GM23338 (cell line): ENCODE measurements at regions not wholly inside any gene's neighbourhood (a gene's known extent, or its start where the extent isn't known, plus 50 kb on each side); places are given as distances from the start of the nearest gene placed in this dataset.

ENCODE experiments used
- ATAC-seq: fragments of 200-7000 bp; cut with Tn5 transposase; 3 replicates; pipeline ENCODE4 v1.9.1; 2020
- DNase-seq: peaks from one replicate; pipeline ENCODE4 v3.0.0-alpha.2; 2015; ENCODE audit warnings: low spot score
- H2AFZ ChIP-seq: fragments of 200-600 bp; sonication (generic); 2 replicates; pipeline ENCODE4 v1.8.0; 2016; ENCODE audit warnings: antibody characterized with exemption, mild to moderate bottlenecking, moderate library complexity
- H3F3A ChIP-seq: fragments of 200-600 bp; sonication (generic); replicated peaks from 2 replicates; pipeline ENCODE4 v1.8.0; 2017; ENCODE audit warnings: antibody characterized with exemption, mixed run types, low read depth
- H3K27ac ChIP-seq: fragments of 200-600 bp; sonication (generic); 2 replicates; pipeline ENCODE4 v1.6.1; 2016; ENCODE audit warnings: low read depth
- H3K27me3 ChIP-seq: fragments of 200-600 bp; sonication (generic); 2 replicates; pipeline ENCODE4 v1.8.0; 2016; ENCODE audit warnings: mild to moderate bottlenecking, mixed run types, moderate library complexity; ENCODE audit not compliant: insufficient read depth
- H3K36me3 ChIP-seq: fragments of 200-600 bp; sonication (generic); 2 replicates; pipeline ENCODE4 v1.8.0; 2016; ENCODE audit warnings: mild to moderate bottlenecking; ENCODE audit not compliant: insufficient read depth
- H3K4me1 ChIP-seq: fragments of 200-600 bp; sonication (generic); 2 replicates; pipeline ENCODE4 v1.8.0; 2016; ENCODE audit warnings: mild to moderate bottlenecking, moderate library complexity; ENCODE audit not compliant: insufficient read depth
- H3K4me2 ChIP-seq: fragments of 200-600 bp; sonication (generic); 2 replicates; pipeline ENCODE4 v1.7.1; 2017; ENCODE audit warnings: mixed run types
- H3K4me3 ChIP-seq: fragments of 200-600 bp; sonication (generic); 2 replicates; pipeline ENCODE4 v1.6.1; 2016; ENCODE audit warnings: mixed run types
- H3K79me2 ChIP-seq: fragments of 200-600 bp; sonication (generic); replicated peaks from 2 replicates; pipeline ENCODE4 v1.8.0; 2017; ENCODE audit warnings: mild to moderate bottlenecking; ENCODE audit not compliant: insufficient read depth
- H3K9me2 ChIP-seq: fragments of 200-600 bp; sonication (generic); 2 replicates; pipeline ENCODE4 v1.8.0; 2017; ENCODE audit not compliant: insufficient read depth
- H4K20me1 ChIP-seq: fragments of 200-600 bp; sonication (generic); replicated peaks from 2 replicates; pipeline ENCODE4 v1.8.0; 2017; ENCODE audit warnings: mild to moderate bottlenecking; ENCODE audit not compliant: insufficient read depth
- H3K27ac Mint-ChIP-seq: 2 replicates; pipeline ENCODE4 v1.8.0; 2020; ENCODE audit warnings: inconsistent platforms, mild to moderate bottlenecking, moderate library complexity, mixed read lengths
- H3K27me3 Mint-ChIP-seq: 3 replicates; pipeline ENCODE4 v1.8.0; 2022; ENCODE audit warnings: low read depth, mild to moderate bottlenecking, moderate library complexity, mixed read lengths, inconsistent platforms; ENCODE audit not compliant: insufficient read depth, poor library complexity
- H3K36me3 Mint-ChIP-seq: 3 replicates; pipeline ENCODE4 v1.8.0; 2021; ENCODE audit warnings: low read depth, mild to moderate bottlenecking, inconsistent platforms, moderate library complexity, mixed read lengths
- H3K4me1 Mint-ChIP-seq: 3 replicates; pipeline ENCODE4 v1.8.0; 2020; ENCODE audit warnings: mild to moderate bottlenecking, inconsistent platforms, mixed read lengths
- H3K4me3 Mint-ChIP-seq: 3 replicates; pipeline ENCODE4 v1.8.0; 2021; ENCODE audit warnings: moderate library complexity, mild to moderate bottlenecking, inconsistent platforms, mixed read lengths
- H3K9me3 Mint-ChIP-seq: 3 replicates; pipeline ENCODE4 v1.8.0; 2020; ENCODE audit warnings: moderate library complexity, mild to moderate bottlenecking, inconsistent platforms, mixed read lengths
- NANOG ChIP-seq: IDR thresholded peaks from 2 replicates; pipeline ENCODE4 v1.6.1; 2016; ENCODE audit warnings: antibody characterized with exemption, borderline replicate concordance
- STAT1 ChIP-seq: IDR thresholded peaks from one replicate; pipeline ENCODE4 v1.6.1; 2016; ENCODE audit warnings: antibody characterized with exemption; ENCODE audit not compliant: unreplicated experiment
- TF ChIP-seq, protein P1 (sequence below): fragments of 250-450 bp; sonication (Bioruptor Pico); IDR thresholded peaks from 2 replicates; pipeline ENCODE4 v1.5.0; 2020; ENCODE audit warnings: mild to moderate bottlenecking, moderate library complexity
- TF ChIP-seq, protein P2 (sequence below), 2 experiments: fragments of 200-600 bp in 1 of 2; sonication (generic) in 1 of 2; conservative IDR thresholded peaks; 2 replicates each; pipeline versions ENCODE4 v1.5.1 to v1.6.1; 2016 to 2017; ENCODE audit warnings: antibody characterized with exemption in 2 of 2, low read depth in 2 of 2, mild to moderate bottlenecking in 2 of 2, moderate library complexity in 1 of 2
- TF ChIP-seq, protein P3 (sequence below): IDR thresholded peaks from one replicate; pipeline ENCODE4 v1.6.1; 2018; ENCODE audit warnings: antibody characterized with exemption; ENCODE audit not compliant: unreplicated experiment
- TF ChIP-seq, protein P4 (sequence below): IDR thresholded peaks from 2 replicates; pipeline ENCODE4 v1.6.1; 2016; ENCODE audit warnings: antibody characterized with exemption

DNA sequence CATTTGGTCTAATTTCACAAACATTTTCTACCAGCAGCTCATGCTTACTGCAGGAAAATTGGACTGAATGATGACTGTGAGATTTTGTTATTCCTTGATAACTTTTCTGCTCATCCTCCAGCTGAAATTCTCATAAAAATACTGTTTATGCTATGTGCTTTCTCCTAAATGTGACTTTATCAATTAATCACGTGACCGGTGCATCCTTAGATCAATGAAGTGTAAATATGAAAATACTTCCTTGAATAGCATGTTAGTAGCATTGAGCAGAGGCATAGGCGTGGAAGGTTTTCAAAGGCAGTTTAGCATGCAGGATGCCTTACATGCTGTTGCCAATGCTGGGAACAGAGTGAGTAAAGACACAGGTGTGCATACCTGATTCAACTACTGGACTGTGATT, 1002.5 kb downstream of the CBLN2 start (continued):
- TF ChIP-seq, protein P1, sequence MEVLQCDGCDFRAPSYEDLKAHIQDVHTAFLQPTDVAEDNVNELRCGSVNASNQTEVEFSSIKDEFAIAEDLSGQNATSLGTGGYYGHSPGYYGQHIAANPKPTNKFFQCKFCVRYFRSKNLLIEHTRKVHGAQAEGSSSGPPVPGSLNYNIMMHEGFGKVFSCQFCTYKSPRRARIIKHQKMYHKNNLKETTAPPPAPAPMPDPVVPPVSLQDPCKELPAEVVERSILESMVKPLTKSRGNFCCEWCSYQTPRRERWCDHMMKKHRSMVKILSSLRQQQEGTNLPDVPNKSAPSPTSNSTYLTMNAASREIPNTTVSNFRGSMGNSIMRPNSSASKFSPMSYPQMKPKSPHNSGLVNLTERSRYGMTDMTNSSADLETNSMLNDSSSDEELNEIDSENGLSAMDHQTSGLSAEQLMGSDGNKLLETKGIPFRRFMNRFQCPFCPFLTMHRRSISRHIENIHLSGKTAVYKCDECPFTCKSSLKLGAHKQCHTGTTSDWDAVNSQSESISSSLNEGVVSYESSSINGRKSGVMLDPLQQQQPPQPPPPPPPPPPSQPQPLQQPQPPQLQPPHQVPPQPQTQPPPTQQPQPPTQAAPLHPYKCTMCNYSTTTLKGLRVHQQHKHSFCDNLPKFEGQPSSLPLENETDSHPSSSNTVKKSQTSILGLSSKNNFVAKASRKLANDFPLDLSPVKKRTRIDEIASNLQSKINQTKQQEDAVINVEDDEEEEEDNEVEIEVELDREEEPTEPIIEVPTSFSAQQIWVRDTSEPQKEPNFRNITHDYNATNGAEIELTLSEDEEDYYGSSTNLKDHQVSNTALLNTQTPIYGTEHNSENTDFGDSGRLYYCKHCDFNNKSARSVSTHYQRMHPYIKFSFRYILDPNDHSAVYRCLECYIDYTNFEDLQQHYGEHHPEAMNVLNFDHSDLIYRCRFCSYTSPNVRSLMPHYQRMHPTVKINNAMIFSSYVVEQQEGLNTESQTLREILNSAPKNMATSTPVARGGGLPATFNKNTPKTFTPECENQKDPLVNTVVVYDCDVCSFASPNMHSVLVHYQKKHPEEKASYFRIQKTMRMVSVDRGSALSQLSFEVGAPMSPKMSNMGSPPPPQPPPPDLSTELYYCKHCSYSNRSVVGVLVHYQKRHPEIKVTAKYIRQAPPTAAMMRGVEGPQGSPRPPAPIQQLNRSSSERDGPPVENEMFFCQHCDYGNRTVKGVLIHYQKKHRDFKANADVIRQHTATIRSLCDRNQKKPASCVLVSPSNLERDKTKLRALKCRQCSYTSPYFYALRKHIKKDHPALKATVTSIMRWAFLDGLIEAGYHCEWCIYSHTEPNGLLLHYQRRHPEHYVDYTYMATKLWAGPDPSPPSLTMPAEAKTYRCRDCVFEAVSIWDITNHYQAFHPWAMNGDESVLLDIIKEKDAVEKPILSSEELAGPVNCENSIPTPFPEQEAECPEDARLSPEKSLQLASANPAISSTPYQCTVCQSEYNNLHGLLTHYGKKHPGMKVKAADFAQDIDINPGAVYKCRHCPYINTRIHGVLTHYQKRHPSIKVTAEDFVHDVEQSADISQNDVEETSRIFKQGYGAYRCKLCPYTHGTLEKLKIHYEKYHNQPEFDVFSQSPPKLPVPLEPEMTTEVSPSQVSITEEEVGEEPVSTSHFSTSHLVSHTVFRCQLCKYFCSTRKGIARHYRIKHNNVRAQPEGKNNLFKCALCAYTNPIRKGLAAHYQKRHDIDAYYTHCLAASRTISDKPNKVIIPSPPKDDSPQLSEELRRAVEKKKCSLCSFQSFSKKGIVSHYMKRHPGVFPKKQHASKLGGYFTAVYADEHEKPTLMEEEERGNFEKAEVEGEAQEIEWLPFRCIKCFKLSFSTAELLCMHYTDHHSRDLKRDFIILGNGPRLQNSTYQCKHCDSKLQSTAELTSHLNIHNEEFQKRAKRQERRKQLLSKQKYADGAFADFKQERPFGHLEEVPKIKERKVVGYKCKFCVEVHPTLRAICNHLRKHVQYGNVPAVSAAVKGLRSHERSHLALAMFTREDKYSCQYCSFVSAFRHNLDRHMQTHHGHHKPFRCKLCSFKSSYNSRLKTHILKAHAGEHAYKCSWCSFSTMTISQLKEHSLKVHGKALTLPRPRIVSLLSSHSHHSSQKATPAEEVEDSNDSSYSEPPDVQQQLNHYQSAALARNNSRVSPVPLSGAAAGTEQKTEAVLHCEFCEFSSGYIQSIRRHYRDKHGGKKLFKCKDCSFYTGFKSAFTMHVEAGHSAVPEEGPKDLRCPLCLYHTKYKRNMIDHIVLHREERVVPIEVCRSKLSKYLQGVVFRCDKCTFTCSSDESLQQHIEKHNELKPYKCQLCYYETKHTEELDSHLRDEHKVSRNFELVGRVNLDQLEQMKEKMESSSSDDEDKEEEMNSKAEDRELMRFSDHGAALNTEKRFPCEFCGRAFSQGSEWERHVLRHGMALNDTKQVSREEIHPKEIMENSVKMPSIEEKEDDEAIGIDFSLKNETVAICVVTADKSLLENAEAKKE, result no peak

DNA sequence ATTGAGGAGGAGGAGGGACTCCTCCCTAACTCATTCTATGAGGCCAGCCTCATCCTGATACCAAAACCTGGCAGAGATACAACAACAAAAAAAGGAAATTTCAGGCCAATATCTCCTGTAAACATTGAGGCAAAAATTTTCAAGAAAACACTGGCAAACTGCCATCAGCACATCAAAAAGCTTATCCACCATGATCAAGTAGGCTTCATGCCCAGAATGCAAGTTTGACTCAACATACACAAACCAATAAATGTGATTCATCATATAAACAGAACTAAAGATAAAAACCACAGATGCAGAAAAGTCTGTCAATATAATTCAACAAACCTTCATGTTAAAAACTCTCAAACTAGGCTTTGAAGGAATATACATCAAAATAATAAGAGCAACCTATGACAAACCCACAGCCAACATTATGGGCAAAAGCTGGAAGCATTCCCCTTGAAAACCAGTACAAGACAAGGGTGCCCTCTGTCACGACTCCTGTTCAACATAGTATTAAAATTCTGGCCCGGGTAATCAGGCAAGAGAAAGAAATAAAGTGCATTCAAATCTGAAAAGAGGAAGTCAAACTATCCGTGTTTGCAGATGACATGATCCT, 1014.3 kb downstream of the CBLN2 start:
- Histone ChIP-seq H3F3A (no peaks in the 10 kb centered on the region), H3K4me3 (no peak overlapping the region), H3K79me2 (no peaks in the 10 kb centered on the region), H4K20me1 (no peaks in the 10 kb centered on the region), H3K4me2 (no peak overlapping the region), H3K36me3 (peaks cover 10% of the 10 kb centered on the region; the same call in 1 of the 2 replicates), H3K4me1 (no peaks in the 10 kb centered on the region), H3K9me2 (no peaks in the 10 kb centered on the region), H3K27ac (no peak overlapping the region), H3K27me3 (no peaks in the 10 kb centered on the region), H2AFZ (no peak overlapping the region)
- H3K27ac Mint-ChIP-seq, result no peak overlapping the region
- H3K4me3 Mint-ChIP-seq, result no peak overlapping the region
- H3K4me1 Mint-ChIP-seq, result no peaks in the 10 kb centered on the region
- peaks cover 78% of the 10 kb centered on the region for H3K9me3 Mint-ChIP-seq
- DNase-seq (no peak), ATAC-seq (no peak)
- peaks cover 3% of the 10 kb centered on the region for H3K27me3 Mint-ChIP-seq
- H3K36me3 Mint-ChIP-seq, result peaks cover 24% of the 10 kb centered on the region; the same call in 2 of the 3 replicates
- TF ChIP-seq, protein P2, sequence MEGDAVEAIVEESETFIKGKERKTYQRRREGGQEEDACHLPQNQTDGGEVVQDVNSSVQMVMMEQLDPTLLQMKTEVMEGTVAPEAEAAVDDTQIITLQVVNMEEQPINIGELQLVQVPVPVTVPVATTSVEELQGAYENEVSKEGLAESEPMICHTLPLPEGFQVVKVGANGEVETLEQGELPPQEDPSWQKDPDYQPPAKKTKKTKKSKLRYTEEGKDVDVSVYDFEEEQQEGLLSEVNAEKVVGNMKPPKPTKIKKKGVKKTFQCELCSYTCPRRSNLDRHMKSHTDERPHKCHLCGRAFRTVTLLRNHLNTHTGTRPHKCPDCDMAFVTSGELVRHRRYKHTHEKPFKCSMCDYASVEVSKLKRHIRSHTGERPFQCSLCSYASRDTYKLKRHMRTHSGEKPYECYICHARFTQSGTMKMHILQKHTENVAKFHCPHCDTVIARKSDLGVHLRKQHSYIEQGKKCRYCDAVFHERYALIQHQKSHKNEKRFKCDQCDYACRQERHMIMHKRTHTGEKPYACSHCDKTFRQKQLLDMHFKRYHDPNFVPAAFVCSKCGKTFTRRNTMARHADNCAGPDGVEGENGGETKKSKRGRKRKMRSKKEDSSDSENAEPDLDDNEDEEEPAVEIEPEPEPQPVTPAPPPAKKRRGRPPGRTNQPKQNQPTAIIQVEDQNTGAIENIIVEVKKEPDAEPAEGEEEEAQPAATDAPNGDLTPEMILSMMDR (conservative IDR thresholded peaks at IDR 0.05; ENCODE audit: low read depth in 2 of 2), result no peak
- TF ChIP-seq, protein P3, sequence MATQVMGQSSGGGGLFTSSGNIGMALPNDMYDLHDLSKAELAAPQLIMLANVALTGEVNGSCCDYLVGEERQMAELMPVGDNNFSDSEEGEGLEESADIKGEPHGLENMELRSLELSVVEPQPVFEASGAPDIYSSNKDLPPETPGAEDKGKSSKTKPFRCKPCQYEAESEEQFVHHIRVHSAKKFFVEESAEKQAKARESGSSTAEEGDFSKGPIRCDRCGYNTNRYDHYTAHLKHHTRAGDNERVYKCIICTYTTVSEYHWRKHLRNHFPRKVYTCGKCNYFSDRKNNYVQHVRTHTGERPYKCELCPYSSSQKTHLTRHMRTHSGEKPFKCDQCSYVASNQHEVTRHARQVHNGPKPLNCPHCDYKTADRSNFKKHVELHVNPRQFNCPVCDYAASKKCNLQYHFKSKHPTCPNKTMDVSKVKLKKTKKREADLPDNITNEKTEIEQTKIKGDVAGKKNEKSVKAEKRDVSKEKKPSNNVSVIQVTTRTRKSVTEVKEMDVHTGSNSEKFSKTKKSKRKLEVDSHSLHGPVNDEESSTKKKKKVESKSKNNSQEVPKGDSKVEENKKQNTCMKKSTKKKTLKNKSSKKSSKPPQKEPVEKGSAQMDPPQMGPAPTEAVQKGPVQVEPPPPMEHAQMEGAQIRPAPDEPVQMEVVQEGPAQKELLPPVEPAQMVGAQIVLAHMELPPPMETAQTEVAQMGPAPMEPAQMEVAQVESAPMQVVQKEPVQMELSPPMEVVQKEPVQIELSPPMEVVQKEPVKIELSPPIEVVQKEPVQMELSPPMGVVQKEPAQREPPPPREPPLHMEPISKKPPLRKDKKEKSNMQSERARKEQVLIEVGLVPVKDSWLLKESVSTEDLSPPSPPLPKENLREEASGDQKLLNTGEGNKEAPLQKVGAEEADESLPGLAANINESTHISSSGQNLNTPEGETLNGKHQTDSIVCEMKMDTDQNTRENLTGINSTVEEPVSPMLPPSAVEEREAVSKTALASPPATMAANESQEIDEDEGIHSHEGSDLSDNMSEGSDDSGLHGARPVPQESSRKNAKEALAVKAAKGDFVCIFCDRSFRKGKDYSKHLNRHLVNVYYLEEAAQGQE, result no peak
- TF ChIP-seq STAT1, result no peak
- TF ChIP-seq, protein P4, sequence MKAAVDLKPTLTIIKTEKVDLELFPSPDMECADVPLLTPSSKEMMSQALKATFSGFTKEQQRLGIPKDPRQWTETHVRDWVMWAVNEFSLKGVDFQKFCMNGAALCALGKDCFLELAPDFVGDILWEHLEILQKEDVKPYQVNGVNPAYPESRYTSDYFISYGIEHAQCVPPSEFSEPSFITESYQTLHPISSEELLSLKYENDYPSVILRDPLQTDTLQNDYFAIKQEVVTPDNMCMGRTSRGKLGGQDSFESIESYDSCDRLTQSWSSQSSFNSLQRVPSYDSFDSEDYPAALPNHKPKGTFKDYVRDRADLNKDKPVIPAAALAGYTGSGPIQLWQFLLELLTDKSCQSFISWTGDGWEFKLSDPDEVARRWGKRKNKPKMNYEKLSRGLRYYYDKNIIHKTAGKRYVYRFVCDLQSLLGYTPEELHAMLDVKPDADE, result no peak
- TF ChIP-seq NANOG, result no peak
